ENCODE measurements at regions not wholly inside any gene's neighbourhood (a gene's known extent, or its start where the extent isn't known, plus 50 kb on each side); places are given as distances from the start of the nearest gene placed in this dataset.

GRCh38 chr1:181387702-181388101 is 95.6 kb upstream of the CACNA1E start:
- TF ChIP-seq SPI1 (IDR thresholded peaks at IDR 0.05; ENCODE audit: low read depth, low read length) (no peak), PAX5 (IDR thresholded peaks at IDR 0.05; ENCODE audit: insufficient read depth, low read length, severe bottlenecking) (no peak), POLR2A (IDR thresholded peaks at IDR 0.05; ENCODE audit: low read depth, low read length) (no peak), POLR2AphosphoS5 (IDR thresholded peaks at IDR 0.05; ENCODE audit: low read depth, low read length) (no peak), POU2F2 (IDR thresholded peaks at IDR 0.05; ENCODE audit: low read depth, low read length) (no peak), TAF1 (IDR thresholded peaks at IDR 0.05; ENCODE audit: low read depth, low read length) (no peak)
- no peak for DNase-seq (ENCODE audit: insufficient read length, low spot score)
- FAIRE-seq: no peak

GRCh38 chr1:181390410-181391077 is 92.8 kb upstream of the CACNA1E start:
- TF ChIP-seq PAX5 (IDR thresholded peaks at IDR 0.05; ENCODE audit: insufficient read depth, low read length, severe bottlenecking) (no peak), POLR2AphosphoS5 (IDR thresholded peaks at IDR 0.05; ENCODE audit: low read depth, low read length) (no peak), SPI1 (IDR thresholded peaks at IDR 0.05; ENCODE audit: low read depth, low read length) (no peak), POU2F2 (IDR thresholded peaks at IDR 0.05; ENCODE audit: low read depth, low read length) (no peak), POLR2A (IDR thresholded peaks at IDR 0.05; ENCODE audit: low read depth, low read length) (no peak)
- no peak for FAIRE-seq
- no peak for DNase-seq (ENCODE audit: insufficient read length, low spot score)

GRCh38 chr1:181391301-181391900 is 91.9 kb upstream of the CACNA1E start:
- DNase-seq (ENCODE audit: insufficient read length, low spot score) (no peak), FAIRE-seq (no peak)
- TF ChIP-seq POLR2AphosphoS5 (IDR thresholded peaks at IDR 0.05; ENCODE audit: low read depth, low read length) (no peak), POLR2A (IDR thresholded peaks at IDR 0.05; ENCODE audit: low read depth, low read length) (no peak), POU2F2 (IDR thresholded peaks at IDR 0.05; ENCODE audit: low read depth, low read length) (no peak), TAF1 (IDR thresholded peaks at IDR 0.05; ENCODE audit: low read depth, low read length) (no peak), PAX5 (IDR thresholded peaks at IDR 0.05; ENCODE audit: insufficient read depth, low read length, severe bottlenecking) (no peak), SPI1 (IDR thresholded peaks at IDR 0.05; ENCODE audit: low read depth, low read length) (no peak)

GRCh38 chr1:181392133-181392532 is 91.2 kb upstream of the CACNA1E start:
- DNase-seq (ENCODE audit: insufficient read length, low spot score): no peak
- no peak for FAIRE-seq
- TF ChIP-seq SPI1 (IDR thresholded peaks at IDR 0.05; ENCODE audit: low read depth, low read length) (no peak), TAF1 (IDR thresholded peaks at IDR 0.05; ENCODE audit: low read depth, low read length) (no peak), POLR2A (IDR thresholded peaks at IDR 0.05; ENCODE audit: low read depth, low read length) (no peak), POU2F2 (IDR thresholded peaks at IDR 0.05; ENCODE audit: low read depth, low read length) (no peak), PAX5 (IDR thresholded peaks at IDR 0.05; ENCODE audit: insufficient read depth, low read length, severe bottlenecking) (no peak), POLR2AphosphoS5 (IDR thresholded peaks at IDR 0.05; ENCODE audit: low read depth, low read length) (no peak)

- FAIRE-seq (no peak), DNase-seq (ENCODE audit: insufficient read length, low spot score) (no peak)
- TF ChIP-seq TAF1 (IDR thresholded peaks at IDR 0.05; ENCODE audit: low read depth, low read length) (no peak), POLR2A (IDR thresholded peaks at IDR 0.05; ENCODE audit: low read depth, low read length) (no peak), POLR2AphosphoS5 (IDR thresholded peaks at IDR 0.05; ENCODE audit: low read depth, low read length) (no peak), PAX5 (IDR thresholded peaks at IDR 0.05; ENCODE audit: insufficient read depth, low read length, severe bottlenecking) (no peak), POU2F2 (IDR thresholded peaks at IDR 0.05; ENCODE audit: low read depth, low read length) (no peak), SPI1 (IDR thresholded peaks at IDR 0.05; ENCODE audit: low read depth, low read length) (no peak)
Measured at GRCh38 chr1:181392613-181393220, 90.6 kb upstream of the CACNA1E start.

GRCh38 chr1:181394766-181395165 is 88.6 kb upstream of the CACNA1E start:
- FAIRE-seq (no peak), DNase-seq (ENCODE audit: insufficient read length, low spot score) (no peak)
- TF ChIP-seq PAX5 (IDR thresholded peaks at IDR 0.05; ENCODE audit: insufficient read depth, low read length, severe bottlenecking) (no peak), POLR2A (IDR thresholded peaks at IDR 0.05; ENCODE audit: low read depth, low read length) (no peak), TAF1 (IDR thresholded peaks at IDR 0.05; ENCODE audit: low read depth, low read length) (no peak), POLR2AphosphoS5 (IDR thresholded peaks at IDR 0.05; ENCODE audit: low read depth, low read length) (no peak), SPI1 (IDR thresholded peaks at IDR 0.05; ENCODE audit: low read depth, low read length) (no peak), POU2F2 (IDR thresholded peaks at IDR 0.05; ENCODE audit: low read depth, low read length) (no peak)

GRCh38 chr1:181396171-181396670 is 87.1 kb upstream of the CACNA1E start:
- no peak for TF ChIP-seq POLR2AphosphoS5 (IDR thresholded peaks at IDR 0.05; ENCODE audit: low read depth, low read length)
- peak; percentile 21; the same call in 1 of the 2 replicates for TF ChIP-seq SPI1 (IDR thresholded peaks at IDR 0.05; ENCODE audit: low read depth, low read length)
- DNase-seq (ENCODE audit: insufficient read length, low spot score) (no peak), FAIRE-seq (peak; percentile 74)

- FAIRE-seq: no peak
- no peak for TF ChIP-seq SPI1 (IDR thresholded peaks at IDR 0.05; ENCODE audit: low read depth, low read length)
- no peak for TF ChIP-seq TAF1 (IDR thresholded peaks at IDR 0.05; ENCODE audit: low read depth, low read length)
- TF ChIP-seq POU2F2 (IDR thresholded peaks at IDR 0.05; ENCODE audit: low read depth, low read length): no peak
- TF ChIP-seq POLR2A (IDR thresholded peaks at IDR 0.05; ENCODE audit: low read depth, low read length): no peak
- no peak for TF ChIP-seq POLR2AphosphoS5 (IDR thresholded peaks at IDR 0.05; ENCODE audit: low read depth, low read length)
- no peak for TF ChIP-seq PAX5 (IDR thresholded peaks at IDR 0.05; ENCODE audit: insufficient read depth, low read length, severe bottlenecking)
- no peak for DNase-seq (ENCODE audit: insufficient read length, low spot score)
Measured at GRCh38 chr1:181396811-181397210, 86.5 kb upstream of the CACNA1E start.

- DNase-seq (ENCODE audit: insufficient read length, low spot score) (peak; percentile 35), FAIRE-seq (peak; percentile 78)
- TF ChIP-seq PAX5 (IDR thresholded peaks at IDR 0.05; ENCODE audit: insufficient read depth, low read length, severe bottlenecking) (no peak), TAF1 (IDR thresholded peaks at IDR 0.05; ENCODE audit: low read depth, low read length) (peak; percentile 43; the same call in 1 of the 2 replicates), POLR2AphosphoS5 (IDR thresholded peaks at IDR 0.05; ENCODE audit: low read depth, low read length) (no peak), POU2F2 (IDR thresholded peaks at IDR 0.05; ENCODE audit: low read depth, low read length) (no peak)
Measured at GRCh38 chr1:181397845-181398244, 85.5 kb upstream of the CACNA1E start.

Data from GM12891 (cell line).